Activated naive CD4-positive, alpha-beta T cell treated with anti-CD3 and anti-CD28 coated beads, Interleukin-2, amount 50 U/mL, for 24 hours (primary cell): ENCODE measurements at regions not wholly inside any gene's neighbourhood (a gene's known extent, or its start where the extent isn't known, plus 50 kb on each side); places are given as distances from the start of the nearest gene placed in this dataset.

Experiments
- H3K27ac Mint-ChIP-seq: one replicate; pipeline ENCODE4 v1.8.0; 2021; ENCODE audit warnings: mild to moderate bottlenecking, mixed read lengths
- H3K27me3 Mint-ChIP-seq: one replicate; pipeline ENCODE4 v1.8.0; 2021; ENCODE audit warnings: mixed read lengths
- H3K36me3 Mint-ChIP-seq: one replicate; pipeline ENCODE4 v1.8.0; 2021; ENCODE audit warnings: mixed read lengths
- H3K4me1 Mint-ChIP-seq: one replicate; pipeline ENCODE4 v1.8.0; 2021; ENCODE audit warnings: mixed read lengths
- H3K4me3 Mint-ChIP-seq: one replicate; pipeline ENCODE4 v1.8.0; 2021; ENCODE audit warnings: mild to moderate bottlenecking, mixed read lengths
- H3K9me3 Mint-ChIP-seq: one replicate; pipeline ENCODE4 v1.8.0; 2021; ENCODE audit warnings: mixed read lengths

DNA sequence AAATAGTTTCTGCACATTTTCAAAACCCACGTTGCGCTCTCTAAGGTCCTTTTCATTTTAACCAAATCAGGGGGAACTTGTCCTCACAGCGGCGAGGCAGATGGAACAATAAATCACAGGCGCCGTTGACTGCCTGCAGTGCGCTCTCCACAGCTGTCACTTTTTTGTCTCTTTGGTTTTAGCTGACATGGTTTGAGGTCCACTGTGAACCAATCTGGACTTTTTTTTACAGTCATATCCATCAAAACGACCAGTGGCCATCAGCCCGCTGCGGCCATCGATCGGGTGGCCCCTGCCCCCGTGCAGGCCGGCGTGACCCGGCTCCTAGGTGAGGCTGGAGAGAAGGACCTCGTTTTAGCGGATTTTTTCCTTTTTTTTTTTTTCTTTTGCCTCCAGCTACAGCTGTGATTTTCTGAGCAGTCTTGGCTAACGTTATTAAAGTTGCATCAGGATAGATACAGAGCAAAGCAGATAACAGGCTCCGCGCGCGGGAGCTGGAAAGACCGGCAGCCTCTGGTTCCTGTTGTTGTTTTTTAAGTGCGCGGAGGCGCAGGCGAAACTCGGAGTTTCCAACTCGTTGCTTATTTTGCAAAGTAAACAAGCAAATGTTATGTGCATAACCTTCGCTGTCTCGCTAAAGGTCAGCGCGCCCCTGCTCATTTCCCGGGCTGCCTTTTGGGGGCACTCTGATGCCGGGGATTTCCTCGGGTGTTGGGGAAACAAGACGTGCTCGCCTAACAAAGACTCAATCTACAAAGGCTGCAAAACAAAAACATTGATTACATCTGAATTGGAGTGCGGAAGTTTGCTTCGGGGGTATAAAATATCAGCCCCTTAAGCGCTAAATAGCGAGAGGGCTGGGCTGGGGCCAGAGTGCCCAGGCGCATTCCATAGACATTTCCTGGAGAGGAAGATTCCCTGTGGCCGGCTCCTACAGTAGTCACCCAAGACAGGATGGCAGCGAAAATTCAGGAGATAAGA lies 414.8 kb upstream of the MKI67 start:
- Mint-ChIP-seq H3K4me3 (no peak overlapping the region), H3K36me3 (no peaks in the 10 kb centered on the region), H3K4me1 (no peaks in the 10 kb centered on the region), H3K9me3 (no peaks in the 10 kb centered on the region), H3K27ac (no peak overlapping the region), H3K27me3 (peaks cover 27% of the 10 kb centered on the region)

DNA sequence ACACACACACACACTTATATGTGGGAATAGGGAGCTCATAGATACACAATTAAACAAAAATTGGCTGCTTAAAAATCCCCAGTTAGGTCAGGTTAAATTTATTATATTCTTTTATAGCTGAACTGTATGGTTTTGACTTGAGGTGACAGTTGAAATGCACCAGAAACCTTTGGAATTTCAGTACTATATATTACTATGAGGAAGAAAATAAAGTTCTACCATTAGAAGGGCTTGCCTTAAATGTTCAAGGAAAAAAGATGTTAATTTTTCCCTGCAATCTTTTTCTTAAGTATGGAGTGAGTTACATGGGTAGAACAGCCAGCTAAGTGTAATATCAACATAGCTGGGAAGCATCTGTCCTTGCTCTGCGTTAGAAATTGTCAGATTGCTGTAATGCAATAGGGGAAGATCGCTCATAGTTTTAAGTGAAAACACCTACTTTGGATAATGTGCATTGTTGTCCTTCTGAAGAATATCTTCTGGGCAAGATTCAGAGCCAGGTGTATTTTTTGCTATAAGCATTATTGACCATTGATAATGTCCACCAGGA lies 415.8 kb upstream of the MKI67 start:
- no peaks in the 10 kb centered on the region for H3K4me1 Mint-ChIP-seq
- no peaks in the 10 kb centered on the region for H3K36me3 Mint-ChIP-seq
- H3K27ac Mint-ChIP-seq = no peak overlapping the region
- peaks cover 25% of the 10 kb centered on the region for H3K27me3 Mint-ChIP-seq
- H3K9me3 Mint-ChIP-seq = no peaks in the 10 kb centered on the region
- no peak overlapping the region for H3K4me3 Mint-ChIP-seq

DNA sequence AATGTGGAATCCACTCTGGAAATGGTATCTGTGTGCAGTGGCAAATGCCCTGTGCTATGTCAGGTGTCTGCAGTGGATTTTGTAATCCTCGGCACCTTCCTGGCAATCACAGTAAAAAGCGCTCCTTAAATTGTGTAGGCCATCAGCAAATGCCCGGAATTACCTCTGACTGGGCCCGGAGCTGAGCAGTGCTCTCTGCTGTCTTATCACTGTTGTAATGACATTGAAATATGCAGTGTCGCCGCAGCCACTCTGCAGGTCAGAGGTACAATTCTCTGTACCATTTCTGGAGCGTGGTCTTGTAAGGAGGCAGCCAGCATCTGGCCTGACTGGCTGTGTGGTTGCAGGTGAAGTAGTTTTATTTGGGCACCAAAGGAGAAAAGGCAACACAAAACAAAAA lies 416.4 kb upstream of the MKI67 start:
- Mint-ChIP-seq H3K4me1 (no peaks in the 10 kb centered on the region), H3K27ac (no peak overlapping the region), H3K4me3 (no peak overlapping the region), H3K9me3 (no peaks in the 10 kb centered on the region), H3K27me3 (peaks cover 25% of the 10 kb centered on the region), H3K36me3 (no peaks in the 10 kb centered on the region)

DNA sequence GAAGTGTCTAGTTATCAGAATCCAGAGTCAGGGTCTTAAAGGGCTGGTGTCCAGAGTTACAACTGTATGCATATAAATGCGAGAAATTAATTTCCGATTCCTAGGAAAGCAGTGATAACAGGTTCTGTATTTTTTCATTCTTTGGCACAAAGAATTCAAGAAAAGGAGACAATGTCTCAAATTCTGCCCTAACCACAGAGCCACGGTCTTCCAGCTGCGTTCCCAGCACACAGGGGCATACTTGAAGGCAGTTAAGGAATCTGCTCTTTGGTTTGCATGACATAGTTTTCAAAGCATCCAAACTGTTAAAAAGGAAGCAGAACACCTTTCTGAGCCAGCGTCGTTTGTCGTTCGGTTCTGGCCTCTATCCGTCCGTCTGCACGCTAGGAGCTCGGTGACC lies 416.9 kb upstream of the MKI67 start:
- Mint-ChIP-seq H3K27me3 (peaks cover 21% of the 10 kb centered on the region), H3K36me3 (no peaks in the 10 kb centered on the region), H3K27ac (no peak overlapping the region), H3K9me3 (no peaks in the 10 kb centered on the region), H3K4me1 (no peaks in the 10 kb centered on the region), H3K4me3 (no peak overlapping the region)

DNA sequence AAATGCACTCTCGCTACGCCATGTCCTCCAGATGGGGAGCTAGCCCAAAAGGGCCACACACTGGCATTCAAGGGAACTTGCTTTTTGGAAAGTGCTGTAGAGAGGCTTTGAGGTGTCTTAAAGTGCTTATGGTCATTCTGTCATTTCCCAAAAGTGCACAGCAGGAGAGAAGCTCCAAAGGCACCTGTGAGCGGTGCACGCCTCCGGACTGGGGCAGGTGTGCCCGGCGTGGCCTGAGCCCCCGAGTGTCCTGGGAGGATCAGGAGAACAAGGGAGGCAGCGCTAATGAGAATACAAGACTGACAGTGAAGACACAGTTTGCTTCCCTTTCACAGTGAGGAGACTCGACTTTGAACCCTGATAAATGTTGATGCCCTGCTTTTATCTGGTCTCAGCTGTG lies 419.0 kb upstream of the MKI67 start:
- Mint-ChIP-seq H3K9me3 (no peaks in the 10 kb centered on the region), H3K27ac (no peak overlapping the region), H3K27me3 (peaks cover 11% of the 10 kb centered on the region), H3K36me3 (no peaks in the 10 kb centered on the region), H3K4me1 (no peaks in the 10 kb centered on the region), H3K4me3 (no peak overlapping the region)

DNA sequence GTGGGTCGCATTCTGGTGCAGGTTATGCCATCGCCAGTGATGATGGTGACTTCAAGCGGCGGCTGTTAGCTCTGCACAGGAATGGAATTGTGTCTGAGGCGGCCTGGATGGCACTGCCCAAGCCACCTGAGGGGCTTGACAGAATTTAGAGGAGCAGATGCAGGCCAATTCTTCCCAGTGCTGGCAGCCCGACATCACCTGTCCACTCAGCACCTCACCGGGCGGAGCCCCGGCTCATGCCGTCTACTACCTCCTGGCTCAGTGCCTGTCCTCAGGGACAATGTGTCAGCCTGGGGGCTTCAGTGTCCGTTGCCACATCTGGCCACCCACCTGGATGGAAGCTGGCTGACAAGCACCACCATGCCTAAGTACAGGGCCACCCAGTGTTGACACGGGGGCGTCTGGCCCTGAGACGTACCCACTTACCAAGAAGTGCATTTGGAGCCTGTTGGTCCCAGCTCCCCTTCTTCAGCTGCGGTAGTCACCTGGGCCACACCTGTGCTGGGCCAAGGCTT lies 420.5 kb upstream of the MKI67 start:
- no peaks in the 10 kb centered on the region for H3K36me3 Mint-ChIP-seq
- peaks cover 4% of the 10 kb centered on the region for H3K27me3 Mint-ChIP-seq
- H3K4me1 Mint-ChIP-seq = no peaks in the 10 kb centered on the region
- no peak overlapping the region for H3K4me3 Mint-ChIP-seq
- H3K27ac Mint-ChIP-seq = no peak overlapping the region
- H3K9me3 Mint-ChIP-seq = no peaks in the 10 kb centered on the region

DNA sequence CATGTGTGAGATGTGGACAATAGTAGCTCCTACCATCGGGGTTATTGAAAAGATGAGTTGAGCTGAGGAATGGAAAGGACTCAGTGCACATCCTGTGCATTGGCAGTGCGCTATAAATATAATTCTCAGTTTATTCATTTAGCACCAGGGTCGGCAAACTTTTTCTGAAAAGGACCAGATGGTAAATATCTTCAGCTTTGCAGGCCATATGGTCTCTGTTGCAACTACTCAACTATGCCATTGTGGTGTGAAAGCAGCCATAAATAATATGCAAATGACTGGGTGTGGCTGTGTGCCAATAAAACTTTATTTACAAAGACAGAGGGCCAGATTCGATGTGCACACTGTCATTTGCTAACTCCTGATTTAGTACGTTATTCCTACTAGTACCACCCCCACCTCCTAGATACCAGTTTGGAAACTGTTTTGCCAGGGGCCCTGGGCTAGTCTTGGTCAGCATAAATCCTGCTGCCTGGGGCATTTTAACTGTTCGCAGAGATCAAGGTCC lies 422.9 kb upstream of the MKI67 start:
- no peak overlapping the region for H3K4me3 Mint-ChIP-seq
- peaks cover 1% of the 10 kb centered on the region for H3K27me3 Mint-ChIP-seq
- H3K4me1 Mint-ChIP-seq = no peaks in the 10 kb centered on the region
- H3K36me3 Mint-ChIP-seq = no peaks in the 10 kb centered on the region
- H3K9me3 Mint-ChIP-seq = no peaks in the 10 kb centered on the region
- no peak overlapping the region for H3K27ac Mint-ChIP-seq

DNA sequence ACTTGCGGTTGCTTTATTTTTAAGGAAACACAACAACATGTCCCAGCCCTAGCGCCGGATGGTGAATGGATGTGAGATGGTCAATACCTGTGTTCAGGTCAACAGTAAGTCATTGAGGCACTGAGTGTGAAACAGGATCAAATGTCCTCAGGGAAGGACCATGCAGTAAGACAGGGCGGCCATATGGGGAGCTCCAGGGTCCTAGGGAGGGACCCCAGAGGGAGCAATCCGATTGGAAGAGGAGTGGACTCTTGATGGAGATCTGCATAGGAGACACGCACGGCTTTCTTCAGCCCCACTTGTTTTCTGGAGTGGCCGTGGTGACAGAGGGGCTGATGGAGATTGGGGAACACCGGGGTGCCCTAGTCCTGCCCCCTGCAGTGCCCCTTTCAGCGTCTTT lies 423.8 kb upstream of the MKI67 start:
- H3K9me3 Mint-ChIP-seq = no peaks in the 10 kb centered on the region
- H3K36me3 Mint-ChIP-seq = no peaks in the 10 kb centered on the region
- H3K4me1 Mint-ChIP-seq = no peaks in the 10 kb centered on the region
- no peaks in the 10 kb centered on the region for H3K27me3 Mint-ChIP-seq
- no peak overlapping the region for H3K4me3 Mint-ChIP-seq
- H3K27ac Mint-ChIP-seq = no peak overlapping the region

DNA sequence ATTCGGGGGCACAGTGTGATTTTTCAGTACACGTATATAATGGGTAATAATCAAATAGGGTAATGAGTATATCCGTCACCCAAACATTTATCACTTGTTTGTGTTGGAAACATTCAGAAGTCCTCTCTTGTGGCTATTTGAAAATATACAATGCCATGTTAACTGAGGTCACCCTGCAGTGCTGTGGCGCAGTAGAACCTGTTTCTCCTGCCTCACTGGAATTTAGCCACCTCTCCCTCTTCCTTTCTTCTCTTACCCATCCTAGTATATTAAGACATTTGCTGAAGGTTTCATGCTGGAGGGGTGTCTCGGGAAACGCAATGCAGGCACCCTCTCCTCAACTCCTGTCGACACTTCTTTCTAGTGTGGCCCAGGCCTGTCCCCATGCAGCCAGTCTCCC lies 425.3 kb upstream of the MKI67 start:
- no peaks in the 10 kb centered on the region for H3K36me3 Mint-ChIP-seq
- H3K9me3 Mint-ChIP-seq = no peaks in the 10 kb centered on the region
- no peak overlapping the region for H3K27ac Mint-ChIP-seq
- H3K27me3 Mint-ChIP-seq = no peaks in the 10 kb centered on the region
- no peak overlapping the region for H3K4me3 Mint-ChIP-seq
- H3K4me1 Mint-ChIP-seq = no peaks in the 10 kb centered on the region

DNA sequence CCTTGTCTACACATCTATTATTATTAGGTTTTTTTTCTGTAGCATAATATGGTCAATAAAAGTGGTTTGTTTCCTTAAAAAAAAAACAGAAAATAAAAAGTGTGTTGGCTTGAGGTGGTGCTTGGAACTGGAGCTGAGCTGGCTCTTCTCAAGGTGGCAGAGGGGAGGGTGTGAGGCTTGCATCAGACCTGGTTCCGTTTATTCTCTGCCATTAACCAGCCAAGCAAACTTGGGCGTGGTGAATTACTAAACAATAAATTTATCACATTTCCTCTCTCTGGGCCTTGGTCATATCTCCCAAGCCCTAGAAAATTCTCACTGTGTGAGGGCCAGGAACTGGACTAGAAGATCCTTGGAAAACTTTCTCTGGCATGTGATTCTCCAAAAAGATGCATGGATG lies 427.5 kb upstream of the MKI67 start:
- H3K27me3 Mint-ChIP-seq = no peaks in the 10 kb centered on the region

DNA sequence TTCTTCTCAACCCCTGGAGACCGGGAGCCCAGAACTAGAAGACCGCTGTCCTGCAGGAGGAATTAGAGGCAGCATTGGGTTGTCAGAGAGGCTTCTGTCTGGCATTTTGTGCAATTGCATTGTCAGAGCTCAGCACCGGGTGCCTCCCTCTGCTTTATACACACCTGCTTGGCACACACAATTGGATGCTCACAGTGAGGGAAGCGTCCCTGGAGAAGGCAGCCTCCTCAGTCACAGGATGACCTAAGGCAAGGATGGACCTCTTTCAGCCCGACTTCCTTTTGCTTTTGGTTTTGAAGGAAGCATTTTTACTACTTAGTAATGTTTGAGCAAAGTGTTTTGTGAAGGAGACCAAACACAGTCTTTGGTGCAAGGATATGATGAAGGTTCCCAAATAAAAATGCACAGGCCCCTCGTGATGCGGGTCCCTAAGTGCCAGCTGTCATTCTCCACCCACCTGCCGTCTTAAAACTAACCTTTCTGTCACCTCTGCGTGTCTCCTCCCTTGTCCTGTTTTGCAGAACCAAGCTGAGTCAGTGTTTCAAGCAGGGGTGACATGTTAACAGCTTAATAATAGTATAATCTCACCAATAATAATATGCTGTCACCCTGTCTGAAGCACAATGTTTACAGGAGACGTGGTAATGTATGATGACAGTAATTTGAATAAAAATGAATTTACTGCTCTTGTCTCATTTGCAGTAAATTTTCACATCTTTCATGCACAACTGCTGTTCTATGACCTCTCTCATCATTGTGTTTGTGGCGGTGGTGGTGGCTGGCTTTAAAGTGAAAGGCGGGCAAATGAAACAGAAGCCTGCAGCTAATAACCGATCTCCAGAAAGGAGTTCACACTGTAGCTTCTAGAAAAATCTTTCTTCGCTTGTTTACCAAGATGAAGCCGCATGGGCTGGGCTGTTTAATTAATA lies 430.2 kb upstream of the MKI67 start:
- Mint-ChIP-seq H3K27ac (no peak overlapping the region), H3K27me3 (no peaks in the 10 kb centered on the region), H3K9me3 (no peaks in the 10 kb centered on the region), H3K4me1 (no peaks in the 10 kb centered on the region), H3K36me3 (no peaks in the 10 kb centered on the region), H3K4me3 (no peak overlapping the region)

More for the DNA sequence above, 427.5 kb upstream of the MKI67 start:
- Mint-ChIP-seq H3K27ac (no peak overlapping the region), H3K36me3 (no peaks in the 10 kb centered on the region), H3K4me3 (no peak overlapping the region), H3K4me1 (no peaks in the 10 kb centered on the region), H3K9me3 (no peaks in the 10 kb centered on the region)

DNA sequence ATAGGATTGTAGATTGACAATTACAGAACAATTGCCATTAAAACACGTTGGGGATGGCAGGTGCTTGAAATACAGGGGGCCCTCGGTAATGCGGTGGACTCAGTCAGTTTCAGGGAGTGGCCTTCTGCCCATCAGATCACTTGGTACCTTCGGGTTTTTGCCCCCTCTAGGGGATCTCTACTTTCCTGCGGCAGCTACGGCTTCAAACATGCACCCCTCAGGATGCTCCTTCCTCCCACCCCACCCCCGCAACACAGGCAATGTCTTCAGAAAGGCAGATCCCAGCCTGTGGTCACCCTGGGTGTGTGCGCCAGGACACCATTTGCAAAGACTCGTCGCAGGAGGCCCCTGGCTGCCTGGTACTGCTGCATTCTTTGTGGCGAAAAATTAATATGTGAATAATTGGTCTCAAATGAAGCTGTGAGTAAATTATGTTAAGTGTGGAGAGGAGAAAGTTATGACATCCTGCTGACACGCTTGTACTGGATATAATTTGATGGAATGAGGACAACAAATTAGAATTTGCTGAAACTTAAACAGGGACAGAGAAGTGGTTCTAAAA lies 431.0 kb upstream of the MKI67 start:
- Mint-ChIP-seq H3K4me3 (no peak overlapping the region), H3K9me3 (peaks cover 7% of the 10 kb centered on the region), H3K4me1 (no peaks in the 10 kb centered on the region), H3K27ac (no peak overlapping the region), H3K27me3 (peaks cover 2% of the 10 kb centered on the region), H3K36me3 (no peaks in the 10 kb centered on the region)

DNA sequence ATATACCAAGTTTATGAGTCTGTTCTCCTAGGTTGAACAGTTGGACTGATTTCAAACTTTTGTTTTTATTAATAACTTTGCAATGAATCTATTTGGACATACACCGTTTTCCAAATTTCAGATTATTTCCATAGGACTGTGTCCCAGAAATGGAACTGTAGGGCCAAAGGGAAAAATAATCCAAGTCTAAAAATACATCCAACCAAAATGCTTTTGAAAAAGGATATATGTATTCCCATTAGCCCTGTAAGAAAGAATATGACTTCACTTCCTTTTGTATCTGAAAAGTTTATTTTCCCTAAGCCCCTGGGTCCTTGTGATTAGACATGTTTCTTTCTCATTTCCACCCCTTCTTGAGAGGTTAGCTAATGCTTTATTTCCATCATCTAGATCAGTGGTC lies 434.2 kb upstream of the MKI67 start:
- Mint-ChIP-seq H3K9me3 (peaks cover 11% of the 10 kb centered on the region), H3K4me3 (no peak overlapping the region), H3K27ac (no peak overlapping the region), H3K27me3 (peaks cover 2% of the 10 kb centered on the region), H3K36me3 (no peaks in the 10 kb centered on the region), H3K4me1 (no peaks in the 10 kb centered on the region)

DNA sequence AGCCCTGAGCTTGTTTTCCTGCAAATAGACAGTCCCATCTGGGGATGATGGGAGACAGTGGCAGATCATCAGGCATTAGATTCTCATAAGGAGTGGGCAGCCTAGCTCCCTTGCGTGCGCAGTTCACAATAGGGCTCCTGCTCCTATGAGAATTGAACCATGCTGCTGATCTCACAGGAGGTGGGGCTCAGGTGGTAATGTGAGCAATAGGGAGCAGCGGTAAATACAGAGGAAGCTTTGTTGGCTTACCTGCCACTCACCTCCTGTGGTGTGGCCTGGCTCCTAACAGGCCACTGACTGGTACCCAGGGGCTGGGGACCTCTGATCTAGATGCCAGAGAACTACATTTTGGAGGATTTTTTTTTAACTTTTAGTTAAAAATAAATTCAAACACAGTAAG lies 434.8 kb upstream of the MKI67 start:
- H3K9me3 Mint-ChIP-seq = peaks cover 11% of the 10 kb centered on the region
- H3K27me3 Mint-ChIP-seq = peaks cover 2% of the 10 kb centered on the region
- H3K4me3 Mint-ChIP-seq = no peak overlapping the region
- H3K27ac Mint-ChIP-seq = no peak overlapping the region
- H3K4me1 Mint-ChIP-seq = no peaks in the 10 kb centered on the region
- no peaks in the 10 kb centered on the region for H3K36me3 Mint-ChIP-seq

DNA sequence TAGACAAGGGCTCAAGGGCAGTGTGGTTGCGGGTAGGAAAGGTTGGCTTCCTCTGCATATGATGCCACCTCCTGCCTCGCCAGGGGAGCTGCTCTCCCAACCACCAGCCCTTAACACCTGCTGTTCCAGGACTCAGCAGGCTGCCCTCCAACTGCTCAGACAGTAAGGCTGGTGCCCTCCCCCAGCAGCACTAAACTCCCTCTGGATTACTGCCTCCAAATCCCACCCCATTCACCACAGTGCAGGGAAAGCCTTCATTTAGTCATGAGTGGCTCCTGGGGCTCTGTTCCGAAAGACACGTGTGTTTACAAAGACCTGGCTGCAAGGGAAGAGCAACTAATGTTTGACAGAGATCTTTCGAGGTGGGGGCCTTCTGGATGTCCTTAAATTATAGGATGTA lies 437.2 kb upstream of the MKI67 start:
- no peak overlapping the region for H3K4me3 Mint-ChIP-seq
- peaks cover 2% of the 10 kb centered on the region for H3K27me3 Mint-ChIP-seq

More for the DNA sequence above, 437.2 kb upstream of the MKI67 start:
- Mint-ChIP-seq H3K4me1 (no peaks in the 10 kb centered on the region), H3K9me3 (peaks cover 11% of the 10 kb centered on the region), H3K36me3 (no peaks in the 10 kb centered on the region), H3K27ac (no peak overlapping the region)
